Endothelial cell of umbilical vein (primary cell): ENCODE measurements at regions not wholly inside any gene's neighbourhood (a gene's known extent, or its start where the extent isn't known, plus 50 kb on each side); places are given as distances from the start of the nearest gene placed in this dataset.

ENCODE experiments used
- BruUV-seq: library from RNA; stranded (reverse); fragments of 400-500 nt; replicated peaks from 2 replicates; lab custom pipeline; 2021; lab: Mats Ljungman, UMichigan
- CTCF ChIA-PET: fragments of 300-600, 350-600 bp; sonication (Branson Sonifier 250); formaldehyde crosslinking; loops from one replicate; lab custom pipeline; 2021; ENCODE audit warnings: antibody characterized with exemption, inconsistent platforms; lab: Charles Lee
- POLR2A ChIA-PET: fragments of 300-600, 350-600 bp; sonication (Branson Sonifier 250); formaldehyde crosslinking; loops from one replicate; lab custom pipeline; 2021; ENCODE audit warnings: antibody characterized with exemption, inconsistent platforms; lab: Charles Lee
- DNase-seq: peaks from one replicate; pipeline ENCODE4 v3.0.0-alpha.2; 2011; ENCODE audit warnings: low read depth, low spot score
- FAIRE-seq: peaks from 2 replicates; lab custom pipeline; 2011; peaks lifted over from hg19 to GRCh38; lab: Jason Lieb, UNC
- H2AFZ ChIP-seq: 2 replicates; pipeline ENCODE4 v1.6.0; 2012; ENCODE audit warnings: low read depth, low read length, control low read depth, inconsistent platforms
- H3K27ac ChIP-seq: 2 replicates; pipeline ENCODE4 v1.5.1; 2011; ENCODE audit warnings: low read depth, mild to moderate bottlenecking, control low read depth, low read length, moderate library complexity; ENCODE audit not compliant: insufficient read depth
- H3K27me3 ChIP-seq, 2 experiments: 2 replicates each; pipeline versions ENCODE4 v1.6.0 to v1.6.1; 2011; ENCODE audit warnings: low read length in 2 of 2, mixed read lengths in 1 of 2; ENCODE audit not compliant: control insufficient read depth in 2 of 2, insufficient read depth in 2 of 2
- H3K36me3 ChIP-seq, 2 experiments: 2 replicates in 1 of 2; 3 replicates in 1 of 2; pipeline ENCODE4 v1.5.1; 2011; ENCODE audit warnings: low read length in 2 of 2, mild to moderate bottlenecking in 1 of 2, moderate library complexity in 1 of 2; ENCODE audit not compliant: control insufficient read depth in 2 of 2, insufficient read depth in 2 of 2; ENCODE audit errors: extremely low read depth in 1 of 2
- H3K4me1 ChIP-seq: 3 replicates; pipeline ENCODE4 v1.5.1; 2011; ENCODE audit warnings: mild to moderate bottlenecking, low read length; ENCODE audit not compliant: control insufficient read depth, insufficient read depth; ENCODE audit errors: extremely low read depth
- H3K4me2 ChIP-seq: 2 replicates; pipeline ENCODE4 v1.6.1; 2011; ENCODE audit warnings: low read length, control low read depth, mixed read lengths; ENCODE audit not compliant: insufficient read depth
- H3K4me3 ChIP-seq, 3 experiments: fragments of 200-600 bp in 1 of 3; sonication (generic), shearing (Covaris generic) in 1 of 3; replicated peaks in 1 of 3; 2 replicates each; pipeline ENCODE4 v1.5.1; 2011 to 2016; ENCODE audit warnings: control low read depth in 3 of 3, low read length in 3 of 3, mild to moderate bottlenecking in 2 of 3, inconsistent platforms in 1 of 3, low read depth in 1 of 3, moderate library complexity in 1 of 3; ENCODE audit not compliant: insufficient read depth in 1 of 3
- H3K79me2 ChIP-seq: 2 replicates; pipeline ENCODE4 v1.6.0; 2012; ENCODE audit warnings: low read length, inconsistent platforms; ENCODE audit not compliant: control insufficient read depth, insufficient read depth
- H3K9ac ChIP-seq: replicated peaks from 2 replicates; pipeline ENCODE3; 2011; ENCODE audit warnings: low read length, control low read depth; ENCODE audit not compliant: insufficient read depth; ENCODE audit errors: extremely low read depth
- H3K9me1 ChIP-seq: replicated peaks from 3 replicates; pipeline ENCODE4 v1.6.0; 2011; ENCODE audit warnings: mild to moderate bottlenecking, low read length; ENCODE audit not compliant: control insufficient read depth, insufficient read depth; ENCODE audit errors: extremely low read depth
- H3K9me3 ChIP-seq: replicated peaks from 2 replicates; pipeline ENCODE4 v1.5.1; 2012; ENCODE audit warnings: low read length, inconsistent platforms; ENCODE audit not compliant: control insufficient read depth, insufficient read depth
- H4K20me1 ChIP-seq: replicated peaks from 2 replicates; pipeline ENCODE3; 2011; ENCODE audit warnings: mild to moderate bottlenecking, low read length; ENCODE audit not compliant: control insufficient read depth, insufficient read depth; ENCODE audit errors: extremely low read depth
- CTCF ChIP-seq, 2 donors: IDR thresholded peaks; 1 replicate in 1 of 2; 2 replicates in 1 of 2; pipeline ENCODE4 v1.5.1; 2011; ENCODE audit warnings: low read length in 2 of 2, mild to moderate bottlenecking in 2 of 2, moderate library complexity in 2 of 2, control low read depth in 1 of 2, inconsistent platforms in 1 of 2, low read depth in 1 of 2; ENCODE audit not compliant: insufficient read depth in 1 of 2; ENCODE audit errors: extremely low read depth in 1 of 2
- EZH2 ChIP-seq: IDR thresholded peaks from 2 replicates; pipeline ENCODE4 v1.6.1; 2012; ENCODE audit warnings: borderline replicate concordance, low read depth, mild to moderate bottlenecking, moderate library complexity, low read length, inconsistent platforms; ENCODE audit not compliant: severe bottlenecking
- FOS ChIP-seq: IDR thresholded peaks from 2 replicates; pipeline ENCODE4 v1.6.1; 2011; ENCODE audit warnings: mild to moderate bottlenecking, low read length, moderate library complexity, borderline replicate concordance; ENCODE audit not compliant: insufficient read depth
- GATA2 ChIP-seq: IDR thresholded peaks from 2 replicates; pipeline ENCODE4 v1.7.0; 2011; ENCODE audit warnings: low read depth, mild to moderate bottlenecking, moderate library complexity, mixed read lengths, low read length; ENCODE audit not compliant: insufficient read length, insufficient read depth
- JUN ChIP-seq: IDR thresholded peaks from 2 replicates; pipeline ENCODE4 v1.6.1; 2011; ENCODE audit warnings: borderline replicate concordance, low read depth; ENCODE audit not compliant: insufficient read length, insufficient read depth
- MAX ChIP-seq: IDR thresholded peaks from 2 replicates; pipeline ENCODE4 v1.6.1; 2011; ENCODE audit not compliant: insufficient read depth, insufficient read length
- MYC ChIP-seq: IDR thresholded peaks from one replicate; pipeline ENCODE4 v1.6.1; 2011; ENCODE audit warnings: mild to moderate bottlenecking, low read depth, low read length
- POLR2A ChIP-seq: IDR thresholded peaks from 2 replicates; pipeline ENCODE4 v1.6.1; 2012; ENCODE audit warnings: low read depth, mild to moderate bottlenecking, control low read depth, low read length
- POLR2AphosphoS5 ChIP-seq: IDR thresholded peaks from 2 replicates; pipeline ENCODE4 v1.6.1; 2012; ENCODE audit warnings: low read depth, mild to moderate bottlenecking, control low read depth, low read length, moderate library complexity; ENCODE audit not compliant: insufficient read depth
- dilution Hi-C: fragments of 300-500 bp; cut with MboI; formaldehyde crosslinking; loops from one replicate; pipeline ENCODE4 v1.15.0; 2019; ENCODE audit warnings: low sequenced_read_pairs; ENCODE audit not compliant: extremely low pct_ligation_motif_present
- intact Hi-C: fragments of 100-400 bp; cut with micrococcal nuclease; formaldehyde crosslinking; loops from one replicate; pipeline ENCODE4 v1.10.0; 2022

GRCh38 chr1:5742801-5743200 lies 249.4 kb downstream of the NPHP4 start:
- H3K9me3 ChIP-seq = peaks cover 3% of the 10 kb centered on the region
- no peaks in the 10 kb centered on the region for H3K27me3 ChIP-seq
- no peaks in the 10 kb centered on the region for H3K9me1 ChIP-seq
- TF ChIP-seq POLR2A (no peak), GATA2 (no peak), CTCF (IDR thresholded peaks at IDR 0.05; ENCODE audit: extremely low read depth in 1 of 2, insufficient read depth in 1 of 2, low read depth in 1 of 2, low read length in 2 of 2) (no peak), EZH2 (no peak), MYC (no peak), POLR2AphosphoS5 (no peak), FOS (no peak), JUN (no peak), MAX (no peak)
- H3K27ac ChIP-seq = no peak overlapping the region
- FAIRE-seq (no peak), DNase-seq (no peak)
- dilution Hi-C loops = no loop called here
- H4K20me1 ChIP-seq = no peaks in the 10 kb centered on the region
- POLR2A ChIA-PET = no interaction called here
- no peak overlapping the region for H2AFZ ChIP-seq
- no peaks in the 10 kb centered on the region for H3K4me1 ChIP-seq
- intact Hi-C loops = no loop called here
- H3K4me2 ChIP-seq = no peak overlapping the region
- H3K36me3 ChIP-seq = no peaks in the 10 kb centered on the region
- no TSS peak for BruUV-seq
- CTCF ChIA-PET = no interaction called here
- H3K79me2 ChIP-seq = no peaks in the 10 kb centered on the region
- no peak overlapping the region for H3K4me3 ChIP-seq
- H3K9ac ChIP-seq = no peak overlapping the region
